Keratinocyte (primary cell): ENCODE measurements at regions not wholly inside any gene's neighbourhood (a gene's known extent, or its start where the extent isn't known, plus 50 kb on each side); places are given as distances from the start of the nearest gene placed in this dataset.

Source experiments
- DNase-seq: peaks from one replicate; pipeline ENCODE4 v3.0.0-alpha.2; 2011; ENCODE audit warnings: low read depth, missing footprints, low spot score
- FAIRE-seq: peaks from 2 replicates; lab custom pipeline; 2011; peaks lifted over from hg19 to GRCh38; lab: Jason Lieb, UNC
- H2AFZ ChIP-seq: 2 replicates; pipeline ENCODE4 v1.6.0; 2012; ENCODE audit warnings: low read length, control low read depth, inconsistent platforms; ENCODE audit not compliant: control insufficient read depth
- H3K27ac ChIP-seq: 2 replicates; pipeline ENCODE4 v1.5.1; 2011; ENCODE audit warnings: low read length; ENCODE audit not compliant: control insufficient read depth, insufficient read depth
- H3K27me3 ChIP-seq: 3 replicates; pipeline ENCODE4 v1.6.0; 2011; ENCODE audit warnings: low read length; ENCODE audit not compliant: control insufficient read depth, insufficient read depth; ENCODE audit errors: extremely low read depth
- H3K36me3 ChIP-seq, 2 experiments: 2 replicates in 1 of 2; 3 replicates in 1 of 2; pipeline ENCODE4 v1.5.1; 2011; ENCODE audit warnings: low read length in 2 of 2, mild to moderate bottlenecking in 1 of 2; ENCODE audit not compliant: control insufficient read depth in 2 of 2, insufficient read depth in 2 of 2; ENCODE audit errors: extremely low read depth in 1 of 2
- H3K4me1 ChIP-seq: 3 replicates; pipeline ENCODE4 v1.5.1; 2011; ENCODE audit warnings: low read length; ENCODE audit not compliant: control insufficient read depth, insufficient read depth; ENCODE audit errors: extremely low read depth
- H3K4me2 ChIP-seq: 3 replicates; pipeline ENCODE4 v1.6.0; 2011; ENCODE audit warnings: low read depth, low read length; ENCODE audit not compliant: control insufficient read depth, insufficient read depth; ENCODE audit errors: extremely low read depth
- H3K4me3 ChIP-seq, 3 experiments: fragments of 200-600 bp in 1 of 3; sonication (generic) in 1 of 3; 2 replicates in 2 of 3; 3 replicates in 1 of 3; pipeline ENCODE4 v1.5.1; 2011 to 2016; ENCODE audit warnings: low read length in 3 of 3, mild to moderate bottlenecking in 3 of 3, control low read depth in 2 of 3, inconsistent platforms in 1 of 3, low read depth in 1 of 3, mixed read lengths in 1 of 3, mixed run types in 1 of 3, moderate library complexity in 1 of 3; ENCODE audit not compliant: control insufficient read depth in 2 of 3, insufficient read depth in 2 of 3; ENCODE audit errors: extremely low read depth in 1 of 3
- H3K79me2 ChIP-seq: 2 replicates; pipeline ENCODE4 v1.6.0; 2012; ENCODE audit warnings: low read length; ENCODE audit not compliant: control insufficient read depth, insufficient read depth
- H3K9ac ChIP-seq: 3 replicates; pipeline ENCODE4 v1.6.0; 2011; ENCODE audit warnings: low read length; ENCODE audit not compliant: control insufficient read depth, insufficient read depth; ENCODE audit errors: extremely low read depth
- H3K9me1 ChIP-seq: 3 replicates; pipeline ENCODE4 v1.6.0; 2011; ENCODE audit warnings: low read length; ENCODE audit not compliant: control insufficient read depth, insufficient read depth; ENCODE audit errors: extremely low read depth
- H3K9me3 ChIP-seq: 2 replicates; pipeline ENCODE4 v1.5.1; 2012; ENCODE audit warnings: low read depth, low read length; ENCODE audit not compliant: control insufficient read depth
- H4K20me1 ChIP-seq: 3 replicates; pipeline ENCODE4 v1.6.0; 2011; ENCODE audit warnings: low read length; ENCODE audit not compliant: control insufficient read depth, insufficient read depth; ENCODE audit errors: extremely low read depth
- EZH2 ChIP-seq: IDR thresholded peaks from one replicate; pipeline ENCODE4 v1.6.1; 2012; ENCODE audit warnings: inconsistent platforms, mild to moderate bottlenecking, low read length, moderate library complexity
- dilution Hi-C: fragments of 300-500 bp; cut with MboI; formaldehyde crosslinking; loops from one replicate; pipeline ENCODE4 v1.7.0; 2020; ENCODE audit warnings: low sequenced_read_pairs; ENCODE audit not compliant: extremely low pct_ligation_motif_present
- TF ChIP-seq, protein P1 (sequence below), 3 experiments: IDR thresholded peaks in 1 of 3; conservative IDR thresholded peaks in 1 of 3; optimal IDR thresholded peaks in 1 of 3; 2 replicates in 2 of 3; 3 replicates in 1 of 3; pipeline versions ENCODE3 to v1.5.1; 2011; ENCODE audit warnings: low read length in 3 of 3, mild to moderate bottlenecking in 3 of 3, moderate library complexity in 2 of 3, control low read depth in 1 of 3, inconsistent platforms in 1 of 3; ENCODE audit not compliant: insufficient read depth in 2 of 3; ENCODE audit errors: extremely low read depth in 1 of 3

DNA sequence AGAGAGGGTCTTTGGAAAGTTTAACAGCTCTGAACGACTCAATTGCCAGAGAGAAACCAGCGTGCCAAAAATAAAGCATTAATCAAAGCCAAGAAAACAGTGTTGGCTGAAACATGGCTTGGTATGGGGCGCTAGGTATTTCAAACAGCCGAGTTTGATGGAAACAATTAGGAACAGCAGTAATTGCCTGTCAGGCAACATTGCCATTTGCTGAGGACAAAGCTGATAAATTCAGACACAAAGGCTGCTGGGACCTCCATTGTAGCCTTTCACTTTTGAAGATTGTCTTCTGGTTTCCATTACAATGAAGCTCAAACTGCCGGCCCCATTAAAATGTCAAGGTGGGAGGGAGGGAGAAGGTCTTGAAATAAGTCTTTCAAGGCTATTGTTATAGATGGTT, 125.4 kb upstream of the SPDL1 start:
- no peak for FAIRE-seq

DNA sequence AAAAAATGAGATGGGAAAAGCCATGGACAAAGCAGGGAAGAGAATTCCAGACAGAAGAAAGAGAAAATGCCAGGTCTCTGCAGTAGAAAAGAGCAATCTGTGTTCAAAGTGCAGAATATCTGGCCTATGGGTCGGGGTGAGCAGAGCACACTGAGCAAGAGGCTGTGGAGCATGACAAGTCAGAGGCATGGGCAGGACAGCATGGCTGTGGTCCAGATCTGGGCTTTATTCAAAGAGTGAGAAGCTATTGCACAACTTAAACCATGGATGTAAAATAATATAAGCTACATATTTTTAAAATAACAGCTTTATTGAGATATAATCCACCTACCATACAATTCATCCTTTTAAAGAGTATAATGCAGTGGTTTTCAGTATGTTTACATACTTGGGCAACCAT, 133.1 kb upstream of the SPDL1 start:
- no peak overlapping the region for H2AFZ ChIP-seq
- dilution Hi-C loops, result no loop called here
- no peaks in the 10 kb centered on the region for H3K9me3 ChIP-seq
- no peak for TF ChIP-seq EZH2
- TF ChIP-seq, protein P1, sequence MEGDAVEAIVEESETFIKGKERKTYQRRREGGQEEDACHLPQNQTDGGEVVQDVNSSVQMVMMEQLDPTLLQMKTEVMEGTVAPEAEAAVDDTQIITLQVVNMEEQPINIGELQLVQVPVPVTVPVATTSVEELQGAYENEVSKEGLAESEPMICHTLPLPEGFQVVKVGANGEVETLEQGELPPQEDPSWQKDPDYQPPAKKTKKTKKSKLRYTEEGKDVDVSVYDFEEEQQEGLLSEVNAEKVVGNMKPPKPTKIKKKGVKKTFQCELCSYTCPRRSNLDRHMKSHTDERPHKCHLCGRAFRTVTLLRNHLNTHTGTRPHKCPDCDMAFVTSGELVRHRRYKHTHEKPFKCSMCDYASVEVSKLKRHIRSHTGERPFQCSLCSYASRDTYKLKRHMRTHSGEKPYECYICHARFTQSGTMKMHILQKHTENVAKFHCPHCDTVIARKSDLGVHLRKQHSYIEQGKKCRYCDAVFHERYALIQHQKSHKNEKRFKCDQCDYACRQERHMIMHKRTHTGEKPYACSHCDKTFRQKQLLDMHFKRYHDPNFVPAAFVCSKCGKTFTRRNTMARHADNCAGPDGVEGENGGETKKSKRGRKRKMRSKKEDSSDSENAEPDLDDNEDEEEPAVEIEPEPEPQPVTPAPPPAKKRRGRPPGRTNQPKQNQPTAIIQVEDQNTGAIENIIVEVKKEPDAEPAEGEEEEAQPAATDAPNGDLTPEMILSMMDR (optimal IDR thresholded peaks at IDR 0.05 in 1 of 3, IDR thresholded peaks at IDR 0.05 in 1 of 3, conservative IDR thresholded peaks at IDR 0.05 in 1 of 3; ENCODE audit: extremely low read depth in 1 of 3, insufficient read depth in 2 of 3, low read length in 3 of 3), result no peak
- H3K9me1 ChIP-seq, result no peaks in the 10 kb centered on the region
- no peak overlapping the region for H3K27ac ChIP-seq
- no peaks in the 10 kb centered on the region for H3K4me1 ChIP-seq
- no peaks in the 10 kb centered on the region for H3K79me2 ChIP-seq
- no peak for DNase-seq
- H3K4me3 ChIP-seq, result no peak overlapping the region
- H3K27me3 ChIP-seq, result no peaks in the 10 kb centered on the region
- H4K20me1 ChIP-seq, result no peaks in the 10 kb centered on the region
- no peak overlapping the region for H3K9ac ChIP-seq
- FAIRE-seq, result no peak
- no peaks in the 10 kb centered on the region for H3K36me3 ChIP-seq
- no peak overlapping the region for H3K4me2 ChIP-seq

More for the DNA sequence above, 125.4 kb upstream of the SPDL1 start:
- Histone ChIP-seq H3K4me3 (no peak overlapping the region), H4K20me1 (no peaks in the 10 kb centered on the region), H3K9ac (no peak overlapping the region), H3K27ac (no peak overlapping the region), H3K79me2 (no peaks in the 10 kb centered on the region), H3K9me1 (no peaks in the 10 kb centered on the region), H3K4me2 (no peak overlapping the region), H3K36me3 (no peaks in the 10 kb centered on the region), H3K4me1 (no peaks in the 10 kb centered on the region), H3K9me3 (no peaks in the 10 kb centered on the region), H3K27me3 (no peaks in the 10 kb centered on the region), H2AFZ (no peak overlapping the region)
- TF ChIP-seq EZH2, result no peak
- TF ChIP-seq, protein P1 (optimal IDR thresholded peaks at IDR 0.05 in 1 of 3, IDR thresholded peaks at IDR 0.05 in 1 of 3, conservative IDR thresholded peaks at IDR 0.05 in 1 of 3; ENCODE audit: extremely low read depth in 1 of 3, insufficient read depth in 2 of 3, low read length in 3 of 3), result no peak
- dilution Hi-C loops, result no loop called here
- no peak for DNase-seq
